Activated CD8-positive, alpha-beta memory T cell treated with anti-CD3 and anti-CD28 coated beads for 4 hours (primary cell): ENCODE measurements at regions not wholly inside any gene's neighbourhood (a gene's known extent, or its start where the extent isn't known, plus 50 kb on each side); places are given as distances from the start of the nearest gene placed in this dataset.

ENCODE experiments used
- DNase-seq, 2 donors: peaks; one replicate each; pipeline ENCODE4 v3.0.0-alpha.2; 2020; ENCODE audit warnings: low read depth in 2 of 2

DNA sequence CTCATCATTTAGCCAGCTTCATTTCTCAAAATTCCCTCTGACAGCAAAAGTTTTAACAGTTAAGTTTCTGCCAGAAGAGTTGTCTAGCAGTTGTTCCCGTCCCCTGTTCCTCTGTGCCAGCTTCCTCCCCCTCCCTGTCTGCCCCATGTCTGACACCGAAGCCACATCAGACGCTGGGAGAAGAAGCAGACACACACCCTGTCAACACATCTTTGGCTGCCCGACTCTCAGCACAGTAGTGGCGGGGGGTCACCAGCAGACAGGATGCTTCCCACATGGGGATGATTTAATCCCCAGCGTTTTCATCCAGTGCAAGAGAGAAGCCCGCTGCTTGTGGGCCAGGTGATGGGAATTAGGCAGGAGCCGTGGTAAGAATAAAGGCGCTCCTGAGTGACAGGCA is 379.4 kb upstream of the RUNX1 start:
- DNase-seq, result no peak

DNA sequence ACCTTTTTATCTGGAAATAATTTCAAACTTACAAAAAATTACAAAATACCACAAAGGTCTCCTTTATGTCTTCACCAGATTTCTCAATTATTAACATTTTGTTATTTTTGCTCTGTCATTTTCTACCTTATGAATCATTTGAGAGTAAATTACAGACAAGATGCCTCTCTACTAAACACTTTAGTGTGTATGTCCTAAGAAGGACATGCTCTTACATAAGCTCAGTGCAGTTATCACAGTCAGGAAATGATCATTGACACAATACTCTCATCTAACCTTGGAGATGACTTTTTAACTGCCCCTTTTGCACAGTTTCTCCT is 378.9 kb upstream of the RUNX1 start:
- no peak for DNase-seq

DNA sequence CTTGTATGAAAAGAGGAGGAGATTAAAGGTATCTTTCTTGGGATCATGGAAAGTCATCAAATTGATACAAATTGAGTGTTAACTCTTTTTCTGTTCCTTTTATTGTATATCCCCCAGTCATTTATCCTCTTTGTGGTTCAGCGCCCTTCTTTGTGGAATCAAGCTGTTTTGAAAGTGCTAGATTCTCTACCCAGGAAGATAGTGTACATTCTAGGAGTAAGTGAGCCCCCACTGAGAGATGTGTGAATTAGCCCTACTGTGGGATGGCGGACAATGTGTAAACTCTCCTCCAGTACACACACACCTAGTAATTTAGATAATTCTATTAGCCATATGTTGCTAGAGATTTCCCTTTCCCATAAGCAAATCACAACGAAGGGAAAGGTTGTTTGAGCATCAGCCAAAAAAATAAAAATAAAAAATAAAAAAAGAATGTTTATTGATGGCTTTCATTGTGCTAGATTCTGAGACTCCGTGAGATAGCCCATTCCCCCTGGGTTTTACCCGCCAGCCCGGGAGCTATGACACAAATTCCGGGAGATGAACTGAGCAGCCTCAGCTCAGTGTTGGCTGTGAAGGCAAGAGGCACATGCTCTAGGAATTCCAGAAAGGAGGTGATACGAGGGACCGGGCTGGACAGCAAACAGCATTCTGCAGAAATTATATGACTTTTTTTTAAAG is 378.4 kb upstream of the RUNX1 start:
- DNase-seq, result no peak

- DNase-seq, result no peak
These were observed 377.8 kb upstream of the RUNX1 start for GRCh38 chr21:35426897-35427296.

- DNase-seq, result no peak
These were observed 377.4 kb upstream of the RUNX1 start for GRCh38 chr21:35426469-35426868.

DNA sequence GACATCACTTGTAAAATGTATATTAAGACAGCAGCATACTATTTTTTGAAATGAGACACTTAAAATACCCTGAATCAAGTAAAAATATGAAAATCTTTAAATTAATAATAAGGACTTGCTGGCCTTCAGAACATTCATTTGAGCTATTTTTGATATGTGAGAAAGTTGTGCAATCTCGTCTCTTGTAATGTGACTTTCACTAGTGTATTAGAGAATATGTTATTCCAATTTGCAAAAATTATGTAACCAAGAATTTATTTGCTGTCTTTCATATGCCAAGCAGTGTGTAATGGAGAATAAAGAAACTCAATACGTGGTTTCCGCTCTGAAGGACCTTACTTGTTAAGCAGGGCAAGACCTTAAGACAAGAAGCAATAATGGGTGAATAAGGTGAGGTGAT is 375.0 kb upstream of the RUNX1 start:
- DNase-seq, result no peak

DNA sequence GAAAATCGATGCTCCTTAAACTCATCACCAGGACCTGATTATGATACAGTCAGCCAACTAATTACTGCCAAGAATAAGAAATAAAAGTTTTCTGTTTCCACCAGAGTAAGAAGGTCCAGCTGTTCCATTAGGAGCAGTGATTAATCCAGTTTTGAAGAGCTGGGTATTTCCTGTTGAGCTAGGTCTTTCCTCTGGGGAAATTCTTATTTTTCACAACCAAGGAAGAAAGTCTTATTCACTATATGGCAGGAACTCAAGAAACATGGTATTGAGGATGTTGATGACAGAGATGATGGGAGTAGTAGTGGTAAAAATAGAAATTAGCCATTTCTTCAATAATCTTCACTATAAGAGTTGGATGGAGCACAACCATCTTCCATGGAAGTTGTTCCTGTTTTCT is 374.6 kb upstream of the RUNX1 start:
- no peak for DNase-seq

GRCh38 chr21:35422011-35422410 is 372.9 kb upstream of the RUNX1 start:
- no peak for DNase-seq

- no peak for DNase-seq
These were observed 372.1 kb upstream of the RUNX1 start for GRCh38 chr21:35421221-35421620.

DNA sequence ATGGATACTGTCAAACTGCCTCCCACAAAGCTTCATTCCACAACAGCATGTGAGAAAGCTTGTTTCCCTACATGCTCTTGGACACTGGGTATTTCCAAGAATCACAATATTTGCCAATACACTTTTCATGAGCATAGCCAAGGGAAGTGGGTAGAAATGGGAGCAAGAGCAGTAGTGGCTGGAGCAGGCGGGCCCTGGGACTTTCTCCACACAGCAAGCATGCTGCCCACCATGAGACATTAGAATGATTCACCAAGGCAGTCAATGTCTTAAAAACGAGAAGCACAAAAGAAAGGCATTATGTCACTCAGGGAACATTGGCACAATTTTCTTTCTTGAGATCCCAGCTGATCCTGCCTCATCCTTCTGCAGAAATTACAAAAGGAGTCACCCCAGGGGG is 371.6 kb upstream of the RUNX1 start:
- no peak for DNase-seq

DNA sequence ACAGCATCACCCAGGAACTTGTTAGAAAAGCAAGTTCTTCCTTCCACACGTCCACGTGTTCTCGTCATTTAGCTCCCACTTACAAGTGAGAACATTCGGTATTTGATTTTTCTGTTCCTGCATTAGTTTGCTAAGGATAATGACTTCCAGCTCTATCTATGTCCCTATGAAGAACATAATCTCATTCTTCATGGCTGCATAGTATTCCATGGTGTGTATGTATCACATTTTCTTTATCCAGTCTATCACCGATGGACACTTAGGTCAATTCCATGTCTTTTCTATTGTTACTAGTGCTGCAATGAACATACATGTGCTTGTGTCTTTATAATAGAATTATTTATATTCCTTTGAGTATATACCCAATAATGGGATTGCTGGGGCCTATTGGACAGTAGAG is 368.7 kb upstream of the RUNX1 start:
- no peak for DNase-seq

DNA sequence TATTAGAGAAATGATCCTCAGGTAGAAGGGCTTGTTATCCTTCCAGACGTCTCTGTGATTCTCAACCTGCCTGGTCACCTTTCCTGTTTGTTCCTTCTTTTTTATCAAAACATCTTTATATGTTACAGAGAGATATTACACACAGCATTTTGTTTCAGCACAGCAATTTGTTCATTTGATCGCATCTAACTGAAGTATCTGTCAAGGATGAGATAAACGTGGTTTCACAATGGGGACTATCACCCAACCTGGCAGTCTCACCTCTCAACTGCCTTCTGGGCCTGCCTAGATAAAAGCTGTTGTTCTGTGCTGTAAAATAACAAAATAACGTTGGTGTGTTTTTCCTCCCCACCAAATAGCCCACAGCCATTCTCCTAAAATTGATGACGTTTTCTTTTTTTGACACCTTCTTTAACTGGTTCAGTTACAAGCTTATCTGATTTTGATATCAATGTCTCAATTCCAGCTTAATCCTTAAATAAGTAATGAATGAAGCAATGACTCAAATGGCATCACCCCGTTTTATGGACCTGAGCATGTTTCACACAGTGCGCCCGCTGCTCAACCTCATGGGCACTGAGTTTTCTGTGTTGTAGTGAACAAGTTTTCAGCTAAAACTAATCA is 367.9 kb upstream of the RUNX1 start:
- no peak for DNase-seq

DNA sequence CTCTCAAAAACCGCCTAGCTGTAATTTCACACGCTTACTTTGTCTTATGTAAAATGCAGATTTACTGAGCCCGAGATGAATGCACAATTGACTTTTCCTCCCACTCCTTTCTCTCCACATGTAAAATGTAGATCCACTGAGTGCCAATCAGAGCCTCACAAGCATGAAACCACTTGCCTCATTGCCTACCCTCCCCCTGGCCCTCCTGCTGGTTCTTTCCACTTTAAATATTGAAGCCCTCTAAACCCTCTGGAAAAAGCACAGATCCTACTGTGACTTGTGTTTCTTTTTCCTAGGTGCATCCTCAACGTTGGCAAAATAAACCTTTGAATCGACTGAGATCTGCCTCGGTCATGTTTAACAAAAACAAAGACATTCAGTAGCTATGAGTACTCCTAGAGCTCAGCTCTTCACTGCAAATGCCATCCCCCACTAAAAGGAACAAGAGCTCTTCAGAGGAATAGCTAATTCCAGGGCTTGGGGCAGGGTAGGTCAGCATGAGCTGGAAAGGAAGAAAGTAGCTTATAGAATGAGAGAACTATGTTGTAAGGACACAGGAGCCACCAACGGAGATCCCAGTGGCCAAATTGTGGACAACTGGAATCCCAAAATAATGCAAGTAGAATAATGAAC is 365.5 kb upstream of the RUNX1 start:
- DNase-seq, result no peak

DNA sequence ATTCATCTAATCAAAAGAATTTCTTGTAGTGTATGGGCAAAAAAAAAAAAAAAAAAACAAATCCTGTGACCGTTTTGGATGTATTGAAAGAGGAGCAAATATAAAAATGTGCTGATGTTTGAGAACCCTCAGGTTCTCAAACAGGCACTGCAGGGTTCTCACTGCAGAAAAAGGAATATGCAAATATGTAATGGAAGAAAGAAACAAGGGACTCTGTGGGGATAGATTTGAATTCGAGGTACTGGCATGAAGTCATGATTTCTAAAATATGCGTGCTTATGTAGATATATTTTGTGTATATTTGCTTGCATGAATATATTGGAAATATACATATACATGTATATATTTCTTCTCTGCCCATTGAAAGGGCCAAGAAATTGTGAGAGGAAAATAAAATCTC is 365.0 kb upstream of the RUNX1 start:
- DNase-seq, result no peak

DNA sequence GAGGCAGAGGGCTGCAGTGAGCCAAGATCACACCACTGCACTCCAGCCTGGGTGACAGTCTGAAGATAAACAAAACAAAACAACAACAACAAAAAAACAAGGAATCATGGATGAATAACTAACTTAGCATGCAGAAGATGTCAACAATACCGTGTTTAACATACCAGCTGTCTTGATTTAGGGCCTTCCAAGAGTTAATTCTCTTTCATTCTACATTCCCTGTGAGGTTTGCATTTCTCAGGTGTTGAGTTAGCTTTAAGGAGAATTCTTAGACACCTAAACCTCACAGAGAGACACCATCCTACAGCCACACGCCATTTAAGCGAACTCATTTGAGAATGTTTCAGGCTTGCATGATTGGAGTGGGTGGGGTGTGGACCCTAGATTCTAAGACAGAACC is 363.1 kb upstream of the RUNX1 start:
- DNase-seq, result no peak

DNA sequence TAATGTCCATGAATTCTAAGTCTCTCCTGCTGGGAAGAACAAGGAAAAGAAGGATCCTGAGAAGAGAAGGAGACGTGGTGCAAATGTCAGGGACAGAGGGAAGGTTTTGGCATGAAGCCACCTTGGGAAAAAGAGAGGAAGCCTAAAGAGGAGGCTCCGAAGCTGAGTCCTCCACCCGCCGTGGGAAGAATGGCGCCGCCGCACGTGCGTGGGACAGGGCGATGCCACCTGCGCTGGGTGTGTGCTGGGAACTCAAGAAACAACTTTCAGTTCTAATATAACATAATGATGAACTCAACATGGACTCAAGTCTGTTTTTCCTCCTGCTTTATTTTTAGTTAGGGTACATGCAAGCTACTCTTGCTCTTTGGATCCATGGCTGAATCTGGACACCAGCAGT is 362.3 kb upstream of the RUNX1 start:
- no peak for DNase-seq

- no peak for DNase-seq
These were observed 361.6 kb upstream of the RUNX1 start for GRCh38 chr21:35410656-35411055.

DNA sequence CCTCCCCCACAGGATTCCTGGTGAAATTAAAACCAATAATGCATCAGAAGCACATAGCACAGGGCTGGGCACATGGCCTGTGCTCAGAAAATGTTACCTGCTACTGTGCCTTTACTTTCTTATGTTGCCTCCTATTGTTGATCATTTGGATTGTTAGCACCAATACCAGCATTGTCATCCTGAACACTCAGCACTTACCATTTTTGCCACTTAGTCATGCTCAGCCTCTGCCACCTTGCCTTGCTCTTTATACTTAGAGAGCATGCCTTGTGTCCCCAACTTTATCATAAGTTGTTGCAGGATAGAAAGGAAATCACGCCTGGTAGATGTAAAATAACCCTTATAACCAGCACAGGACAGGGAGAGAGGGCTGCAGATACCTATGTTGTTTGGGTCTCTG is 361.0 kb upstream of the RUNX1 start:
- DNase-seq, result no peak

GRCh38 chr21:35408401-35408800 is 359.3 kb upstream of the RUNX1 start:
- DNase-seq, result no peak

DNA sequence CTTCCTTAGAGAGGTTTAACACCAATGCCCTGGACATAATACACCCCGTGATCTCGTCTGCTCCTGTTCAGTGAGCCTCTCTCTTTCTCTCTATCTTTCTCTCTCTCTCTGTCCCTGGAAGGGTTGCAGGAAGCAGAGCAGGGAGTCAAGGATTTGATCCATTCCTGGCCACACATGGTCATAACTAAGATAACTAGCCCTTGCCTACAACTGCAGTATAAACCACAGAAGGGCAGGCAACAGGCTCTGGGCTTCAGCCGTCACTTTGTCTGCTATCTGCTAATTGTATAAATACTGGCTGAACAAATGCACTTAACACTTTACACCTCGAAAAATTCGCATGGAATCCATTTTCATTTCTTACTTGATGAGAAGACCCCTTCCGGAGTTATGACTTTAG is 357.5 kb upstream of the RUNX1 start:
- DNase-seq, result no peak

DNA sequence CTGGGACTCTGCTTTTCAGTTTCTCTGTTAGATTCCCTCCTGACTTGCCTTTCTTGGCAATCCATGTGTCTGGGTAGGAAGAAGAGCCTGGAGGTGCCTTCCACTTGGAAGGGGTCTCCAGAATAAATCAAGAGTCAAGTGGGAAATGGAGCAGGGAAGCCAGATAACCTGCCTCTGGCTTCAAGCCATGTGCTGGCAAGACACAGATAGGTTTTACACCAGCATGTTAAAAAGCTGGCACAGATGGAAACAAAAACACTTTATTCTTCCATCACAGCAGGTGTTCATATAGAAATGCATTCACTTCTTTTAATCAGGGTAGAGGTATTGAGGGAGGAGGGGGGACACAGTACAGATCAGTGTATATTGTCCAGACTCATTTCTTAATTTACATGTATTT is 356.9 kb upstream of the RUNX1 start:
- no peak for DNase-seq

GRCh38 chr21:35404247-35404646 is 355.1 kb upstream of the RUNX1 start:
- no peak for DNase-seq

DNA sequence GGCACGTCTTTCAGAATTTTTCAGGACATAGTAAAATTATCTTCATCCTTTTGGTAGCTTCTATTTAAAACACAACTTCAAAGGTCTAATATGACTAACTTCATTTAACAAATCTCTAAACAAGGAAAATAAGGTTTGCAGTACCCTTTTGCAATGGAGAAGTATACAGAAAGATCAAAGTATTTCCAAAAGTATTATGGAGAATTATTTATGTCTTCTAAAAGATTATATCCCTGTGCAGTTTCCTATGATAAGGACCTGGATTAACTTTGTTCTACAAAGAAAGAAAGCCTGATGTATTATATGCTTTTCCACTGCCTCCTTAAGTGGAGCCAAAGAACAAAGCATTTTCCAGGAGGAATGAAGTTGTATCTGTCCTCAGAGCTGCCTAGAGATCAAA is 353.0 kb upstream of the RUNX1 start:
- no peak for DNase-seq

GRCh38 chr21:35401476-35401875 is 352.4 kb upstream of the RUNX1 start:
- DNase-seq, result no peak
